A673 (cell line): ENCODE measurements at regions not wholly inside any gene's neighbourhood (a gene's known extent, or its start where the extent isn't known, plus 50 kb on each side); places are given as distances from the start of the nearest gene placed in this dataset.

Experiments
- EZH2 ChIP-seq: fragments of 200-600 bp; sonication (generic); IDR thresholded peaks from 2 replicates; pipeline ENCODE4 v1.6.1; 2017; ENCODE audit warnings: borderline replicate concordance, low read depth, mild to moderate bottlenecking, mixed read lengths, antibody characterized with exemption, low read length; ENCODE audit not compliant: poor library complexity, severe bottlenecking
- TF ChIP-seq, protein P1 (sequence below): fragments of 300-800, 200-600 bp; sonication (generic); conservative IDR thresholded peaks from 2 replicates; pipeline ENCODE4 v1.5.1; 2017; ENCODE audit warnings: low read depth, mild to moderate bottlenecking, antibody characterized with exemption, low read length, moderate library complexity, mixed read lengths

DNA sequence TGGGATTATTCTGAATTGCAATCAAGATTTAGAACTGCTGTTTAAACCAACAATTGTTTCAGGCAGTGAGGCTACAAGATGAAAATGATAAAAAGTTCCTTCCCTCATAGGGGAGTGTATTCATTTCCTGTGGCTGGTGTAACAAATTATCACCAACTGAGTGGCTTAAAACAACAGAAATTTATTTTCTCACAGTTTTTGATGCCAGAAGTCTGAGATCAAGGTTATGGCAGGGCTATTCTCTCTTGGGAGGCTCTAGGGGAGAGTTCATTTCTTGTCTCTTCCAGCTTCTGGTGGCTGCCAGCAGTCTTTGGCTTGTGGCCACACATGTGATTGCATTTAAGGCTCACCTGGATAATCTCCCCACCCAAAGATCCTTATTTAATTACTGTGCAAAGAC, 290.5 kb upstream of the ZSWIM2 start:
- TF ChIP-seq, protein P1, sequence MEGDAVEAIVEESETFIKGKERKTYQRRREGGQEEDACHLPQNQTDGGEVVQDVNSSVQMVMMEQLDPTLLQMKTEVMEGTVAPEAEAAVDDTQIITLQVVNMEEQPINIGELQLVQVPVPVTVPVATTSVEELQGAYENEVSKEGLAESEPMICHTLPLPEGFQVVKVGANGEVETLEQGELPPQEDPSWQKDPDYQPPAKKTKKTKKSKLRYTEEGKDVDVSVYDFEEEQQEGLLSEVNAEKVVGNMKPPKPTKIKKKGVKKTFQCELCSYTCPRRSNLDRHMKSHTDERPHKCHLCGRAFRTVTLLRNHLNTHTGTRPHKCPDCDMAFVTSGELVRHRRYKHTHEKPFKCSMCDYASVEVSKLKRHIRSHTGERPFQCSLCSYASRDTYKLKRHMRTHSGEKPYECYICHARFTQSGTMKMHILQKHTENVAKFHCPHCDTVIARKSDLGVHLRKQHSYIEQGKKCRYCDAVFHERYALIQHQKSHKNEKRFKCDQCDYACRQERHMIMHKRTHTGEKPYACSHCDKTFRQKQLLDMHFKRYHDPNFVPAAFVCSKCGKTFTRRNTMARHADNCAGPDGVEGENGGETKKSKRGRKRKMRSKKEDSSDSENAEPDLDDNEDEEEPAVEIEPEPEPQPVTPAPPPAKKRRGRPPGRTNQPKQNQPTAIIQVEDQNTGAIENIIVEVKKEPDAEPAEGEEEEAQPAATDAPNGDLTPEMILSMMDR, result no peak
- TF ChIP-seq EZH2, result no peak
